D721Med (cell line): ENCODE measurements at regions not wholly inside any gene's neighbourhood (a gene's known extent, or its start where the extent isn't known, plus 50 kb on each side); places are given as distances from the start of the nearest gene placed in this dataset.

ENCODE experiments used
- DNase-seq: peaks from one replicate; pipeline ENCODE4 v3.0.0; 2011; ENCODE audit warnings: low spot score; ENCODE audit not compliant: insufficient read length
- FAIRE-seq: peaks from 2 replicates; lab custom pipeline; 2011; peaks lifted over from hg19 to GRCh38; lab: Jason Lieb, UNC
- CTCF ChIP-seq: IDR thresholded peaks from 2 replicates; pipeline ENCODE4 v1.5.1; 2012; ENCODE audit warnings: mild to moderate bottlenecking, control low read depth; ENCODE audit not compliant: insufficient read depth; ENCODE audit errors: missing control alignments

GRCh38 chr13:107649079-107649478 is 566.3 kb downstream of the LIG4 start:
- no peak for TF ChIP-seq CTCF
- DNase-seq (no peak), FAIRE-seq (no peak)

- DNase-seq (no peak), FAIRE-seq (no peak)
- TF ChIP-seq CTCF, result no peak
Measured at GRCh38 chr13:107644136-107644535, 571.2 kb downstream of the LIG4 start.

- no peak for DNase-seq
- no peak for TF ChIP-seq CTCF
- FAIRE-seq, result no peak
Measured at GRCh38 chr13:107643615-107644014, 571.7 kb downstream of the LIG4 start.

GRCh38 chr13:107642831-107643230 is 572.5 kb downstream of the LIG4 start:
- DNase-seq, result no peak
- TF ChIP-seq CTCF, result no peak
- FAIRE-seq, result no peak

GRCh38 chr13:107641574-107641973 is 573.8 kb downstream of the LIG4 start:
- no peak for FAIRE-seq
- no peak for TF ChIP-seq CTCF
- DNase-seq, result no peak

- FAIRE-seq (no peak), DNase-seq (no peak)
- TF ChIP-seq CTCF, result no peak
Measured at GRCh38 chr13:107625648-107626047, 589.7 kb downstream of the LIG4 start.

- DNase-seq, result no peak
- TF ChIP-seq CTCF, result no peak
- no peak for FAIRE-seq
Measured at GRCh38 chr13:107617527-107617926, 597.8 kb downstream of the LIG4 start.
